ENCODE measurements at regions not wholly inside any gene's neighbourhood (a gene's known extent, or its start where the extent isn't known, plus 50 kb on each side); places are given as distances from the start of the nearest gene placed in this dataset.

- H3K27ac ChIP-seq (ENCODE audit: low read length) = peak overlapping the region; percentile 91
- peak overlapping the region in 1 of 2 donors; percentile 54 for H3K4me3 ChIP-seq (ENCODE audit: low read depth in 1 of 2, low read length in 2 of 2)
- H3K9me3 ChIP-seq (ENCODE audit: control insufficient read depth in 1 of 2, low read length in 2 of 2) = no peaks in the 10 kb centered on the region
- peaks cover 5 to 13% of the 10 kb centered on the region in 2 donors for H3K4me1 ChIP-seq (ENCODE audit: control insufficient read depth in 1 of 2, insufficient read depth in 2 of 2, low read length in 2 of 2)
- H3K27me3 ChIP-seq (ENCODE audit: low read depth, low read length) = no peaks in the 10 kb centered on the region
- no peaks in the 10 kb centered on the region for H3K36me3 ChIP-seq (ENCODE audit: control insufficient read depth in 1 of 2, insufficient read depth in 2 of 2, low read length in 2 of 2)
Observed at GRCh38 chr9:14031810-14032209, 282.1 kb downstream of the NFIB start.

- peak overlapping the region; percentile 91 for H3K27ac ChIP-seq (ENCODE audit: low read length)
- peak overlapping the region; percentile 51 to 54 for H3K4me3 ChIP-seq (ENCODE audit: low read depth in 1 of 2, low read length in 2 of 2)
- H3K36me3 ChIP-seq (ENCODE audit: control insufficient read depth in 1 of 2, insufficient read depth in 2 of 2, low read length in 2 of 2) = no peaks in the 10 kb centered on the region
- peaks cover 5 to 13% of the 10 kb centered on the region in 2 donors for H3K4me1 ChIP-seq (ENCODE audit: control insufficient read depth in 1 of 2, insufficient read depth in 2 of 2, low read length in 2 of 2)
- no peaks in the 10 kb centered on the region for H3K27me3 ChIP-seq (ENCODE audit: low read depth, low read length)
- H3K9me3 ChIP-seq (ENCODE audit: control insufficient read depth in 1 of 2, low read length in 2 of 2) = no peaks in the 10 kb centered on the region
Observed at GRCh38 chr9:14031060-14031414, 282.9 kb downstream of the NFIB start.

- Histone ChIP-seq H3K36me3 (ENCODE audit: control insufficient read depth in 1 of 2, insufficient read depth in 2 of 2, low read length in 2 of 2) (no peaks in the 10 kb centered on the region), H3K27ac (ENCODE audit: low read length) (peak overlapping the region; percentile 91), H3K4me1 (ENCODE audit: control insufficient read depth in 1 of 2, insufficient read depth in 2 of 2, low read length in 2 of 2) (peaks cover 5 to 13% of the 10 kb centered on the region in 2 donors), H3K27me3 (ENCODE audit: low read depth, low read length) (no peaks in the 10 kb centered on the region), H3K4me3 (ENCODE audit: low read depth in 1 of 2, low read length in 2 of 2) (peak overlapping the region; percentile 51 to 54), H3K9me3 (ENCODE audit: control insufficient read depth in 1 of 2, low read length in 2 of 2) (no peaks in the 10 kb centered on the region)
Observed at GRCh38 chr9:14030375-14031059, 283.4 kb downstream of the NFIB start.

GRCh38 chr9:14029806-14030374 lies 284.1 kb downstream of the NFIB start:
- Histone ChIP-seq H3K27ac (ENCODE audit: low read length) (peak overlapping the region; percentile 91), H3K27me3 (ENCODE audit: low read depth, low read length) (no peaks in the 10 kb centered on the region), H3K4me1 (ENCODE audit: control insufficient read depth in 1 of 2, insufficient read depth in 2 of 2, low read length in 2 of 2) (peaks cover 5 to 13% of the 10 kb centered on the region in 2 donors), H3K4me3 (ENCODE audit: low read depth in 1 of 2, low read length in 2 of 2) (peak overlapping the region; percentile 51 to 54), H3K36me3 (ENCODE audit: control insufficient read depth in 1 of 2, insufficient read depth in 2 of 2, low read length in 2 of 2) (no peaks in the 10 kb centered on the region), H3K9me3 (ENCODE audit: control insufficient read depth in 1 of 2, low read length in 2 of 2) (no peaks in the 10 kb centered on the region)

GRCh38 chr9:14027116-14027800 lies 286.7 kb downstream of the NFIB start:
- Histone ChIP-seq H3K4me3 (ENCODE audit: low read depth in 1 of 2, low read length in 2 of 2) (peak overlapping the region in 1 of 2 donors; percentile 4), H3K9me3 (ENCODE audit: control insufficient read depth in 1 of 2, low read length in 2 of 2) (no peaks in the 10 kb centered on the region), H3K27me3 (ENCODE audit: low read depth, low read length) (no peaks in the 10 kb centered on the region), H3K27ac (ENCODE audit: low read length) (peak overlapping the region; percentile 10), H3K36me3 (ENCODE audit: control insufficient read depth in 1 of 2, insufficient read depth in 2 of 2, low read length in 2 of 2) (no peaks in the 10 kb centered on the region), H3K4me1 (ENCODE audit: control insufficient read depth in 1 of 2, insufficient read depth in 2 of 2, low read length in 2 of 2) (peaks cover 5 to 13% of the 10 kb centered on the region in 2 donors)

- Histone ChIP-seq H3K27ac (ENCODE audit: low read length) (no peak overlapping the region), H3K4me3 (ENCODE audit: low read depth in 1 of 2, low read length in 2 of 2) (no peak overlapping the region), H3K27me3 (ENCODE audit: low read depth, low read length) (no peaks in the 10 kb centered on the region), H3K9me3 (ENCODE audit: control insufficient read depth in 1 of 2, low read length in 2 of 2) (no peaks in the 10 kb centered on the region), H3K4me1 (ENCODE audit: control insufficient read depth in 1 of 2, insufficient read depth in 2 of 2, low read length in 2 of 2) (peaks cover 5 to 10% of the 10 kb centered on the region in 2 donors), H3K36me3 (ENCODE audit: control insufficient read depth in 1 of 2, insufficient read depth in 2 of 2, low read length in 2 of 2) (no peaks in the 10 kb centered on the region)
Observed at GRCh38 chr9:14025741-14026140, 288.2 kb downstream of the NFIB start.

GRCh38 chr9:14023285-14023684 lies 290.7 kb downstream of the NFIB start:
- no peak overlapping the region for H3K27ac ChIP-seq (ENCODE audit: low read length)

GRCh38 chr9:14021871-14022525 lies 291.9 kb downstream of the NFIB start:
- Histone ChIP-seq H3K36me3 (ENCODE audit: control insufficient read depth in 1 of 2, insufficient read depth in 2 of 2, low read length in 2 of 2) (no peaks in the 10 kb centered on the region), H3K27me3 (ENCODE audit: low read depth, low read length) (no peaks in the 10 kb centered on the region), H3K4me1 (ENCODE audit: control insufficient read depth in 1 of 2, insufficient read depth in 2 of 2, low read length in 2 of 2) (peaks cover 0 to 4% of the 10 kb centered on the region in 2 donors), H3K4me3 (ENCODE audit: low read depth in 1 of 2, low read length in 2 of 2) (no peak overlapping the region), H3K9me3 (ENCODE audit: control insufficient read depth in 1 of 2, low read length in 2 of 2) (no peaks in the 10 kb centered on the region), H3K27ac (ENCODE audit: low read length) (no peak overlapping the region)

More at GRCh38 chr9:14023285-14023684, 290.7 kb downstream of the NFIB start:
- Histone ChIP-seq H3K4me1 (ENCODE audit: control insufficient read depth in 1 of 2, insufficient read depth in 2 of 2, low read length in 2 of 2) (peaks cover 8 to 9% of the 10 kb centered on the region in 2 donors), H3K4me3 (ENCODE audit: low read depth in 1 of 2, low read length in 2 of 2) (no peak overlapping the region), H3K9me3 (ENCODE audit: control insufficient read depth in 1 of 2, low read length in 2 of 2) (no peaks in the 10 kb centered on the region), H3K27me3 (ENCODE audit: low read depth, low read length) (no peaks in the 10 kb centered on the region), H3K36me3 (ENCODE audit: control insufficient read depth in 1 of 2, insufficient read depth in 2 of 2, low read length in 2 of 2) (no peaks in the 10 kb centered on the region)

- H3K4me3 ChIP-seq (ENCODE audit: low read depth in 1 of 2, low read length in 2 of 2) = no peak overlapping the region
- no peaks in the 10 kb centered on the region for H3K27me3 ChIP-seq (ENCODE audit: low read depth, low read length)
- no peak overlapping the region for H3K27ac ChIP-seq (ENCODE audit: low read length)
- H3K4me1 ChIP-seq (ENCODE audit: control insufficient read depth in 1 of 2, insufficient read depth in 2 of 2, low read length in 2 of 2) = peaks cover 0 to 4% of the 10 kb centered on the region in 2 donors
- H3K36me3 ChIP-seq (ENCODE audit: control insufficient read depth in 1 of 2, insufficient read depth in 2 of 2, low read length in 2 of 2) = no peaks in the 10 kb centered on the region
- no peaks in the 10 kb centered on the region for H3K9me3 ChIP-seq (ENCODE audit: control insufficient read depth in 1 of 2, low read length in 2 of 2)
Observed at GRCh38 chr9:14018081-14018480, 295.9 kb downstream of the NFIB start.

GRCh38 chr9:14014744-14015143 lies 299.2 kb downstream of the NFIB start:
- no peak overlapping the region for H3K27ac ChIP-seq (ENCODE audit: low read length)
- H3K4me3 ChIP-seq (ENCODE audit: low read depth in 1 of 2, low read length in 2 of 2) = no peak overlapping the region
- H3K9me3 ChIP-seq (ENCODE audit: control insufficient read depth in 1 of 2, low read length in 2 of 2) = no peaks in the 10 kb centered on the region
- H3K36me3 ChIP-seq (ENCODE audit: control insufficient read depth in 1 of 2, insufficient read depth in 2 of 2, low read length in 2 of 2) = no peaks in the 10 kb centered on the region
- H3K27me3 ChIP-seq (ENCODE audit: low read depth, low read length) = no peaks in the 10 kb centered on the region
- peaks cover 0 to 4% of the 10 kb centered on the region in 2 donors for H3K4me1 ChIP-seq (ENCODE audit: control insufficient read depth in 1 of 2, insufficient read depth in 2 of 2, low read length in 2 of 2)

GRCh38 chr9:14014218-14014617 lies 299.7 kb downstream of the NFIB start:
- no peaks in the 10 kb centered on the region for H3K9me3 ChIP-seq (ENCODE audit: control insufficient read depth in 1 of 2, low read length in 2 of 2)
- no peak overlapping the region for H3K4me3 ChIP-seq (ENCODE audit: low read depth in 1 of 2, low read length in 2 of 2)
- no peaks in the 10 kb centered on the region for H3K36me3 ChIP-seq (ENCODE audit: control insufficient read depth in 1 of 2, insufficient read depth in 2 of 2, low read length in 2 of 2)
- H3K4me1 ChIP-seq (ENCODE audit: control insufficient read depth in 1 of 2, insufficient read depth in 2 of 2, low read length in 2 of 2) = peaks cover 0 to 4% of the 10 kb centered on the region in 2 donors
- no peaks in the 10 kb centered on the region for H3K27me3 ChIP-seq (ENCODE audit: low read depth, low read length)
- no peak overlapping the region for H3K27ac ChIP-seq (ENCODE audit: low read length)

Measured in muscle layer of duodenum (tissue), 2 donors.